T-helper 22 cell (primary cell): ENCODE measurements at regions not wholly inside any gene's neighbourhood (a gene's known extent, or its start where the extent isn't known, plus 50 kb on each side); places are given as distances from the start of the nearest gene placed in this dataset.
"Not testable (repeated sequence)": the region's sequence is repeated elsewhere in the genome, so short reads cannot be mapped to it uniquely, and the experiment has no call there.

Experiments used
- DNase-seq: peaks from one replicate; pipeline ENCODE4 v3.0.0-alpha.2; 2020; ENCODE audit warnings: low read depth

- no peak for DNase-seq
Measured at GRCh38 chr9:21695443-21695842, 107.0 kb upstream of the MTAP start.

- DNase-seq, result no peak
Measured at GRCh38 chr9:21695874-21696341, 106.5 kb upstream of the MTAP start.

- no peak for DNase-seq
Measured at GRCh38 chr9:21696411-21696871, 106.0 kb upstream of the MTAP start.

- DNase-seq, result no peak
Measured at GRCh38 chr9:21708260-21708711, 94.2 kb upstream of the MTAP start.

GRCh38 chr9:21708856-21709255, 93.6 kb upstream of the MTAP start:
- DNase-seq, result no peak

- no peak for DNase-seq
Measured at GRCh38 chr9:21709464-21710058, 92.9 kb upstream of the MTAP start.

- DNase-seq, result no peak
Measured at GRCh38 chr9:21710548-21711191, 91.8 kb upstream of the MTAP start.

- no peak for DNase-seq
Measured at GRCh38 chr9:21711504-21711903, 90.9 kb upstream of the MTAP start.

- DNase-seq, result no peak
Measured at GRCh38 chr9:21715408-21715807, 87.0 kb upstream of the MTAP start.

GRCh38 chr9:21720758-21721157, 81.7 kb upstream of the MTAP start:
- no peak for DNase-seq

- DNase-seq, result not testable (repeated sequence)
Measured at GRCh38 chr9:21727411-21727810, 75.0 kb upstream of the MTAP start.

- DNase-seq, result no peak
Measured at GRCh38 chr9:21728781-21729180, 73.7 kb upstream of the MTAP start.

- DNase-seq, result no peak
Measured at GRCh38 chr9:21729648-21730047, 72.8 kb upstream of the MTAP start.

- DNase-seq, result no peak
Measured at GRCh38 chr9:21730899-21731298, 71.5 kb upstream of the MTAP start.

GRCh38 chr9:21741151-21741550, 61.3 kb upstream of the MTAP start:
- DNase-seq, result no peak

- DNase-seq, result no peak
Measured at GRCh38 chr9:21744320-21744719, 58.1 kb upstream of the MTAP start.

- DNase-seq, result no peak
Measured at GRCh38 chr9:21744841-21745240, 57.6 kb upstream of the MTAP start.

GRCh38 chr9:21746550-21746949, 55.9 kb upstream of the MTAP start:
- no peak for DNase-seq

- DNase-seq, result no peak
Measured at GRCh38 chr9:21747175-21747574, 55.3 kb upstream of the MTAP start.

GRCh38 chr9:21750021-21750735, 52.3 kb upstream of the MTAP start:
- DNase-seq, result no peak

GRCh38 chr9:21751998-21752397, 50.4 kb upstream of the MTAP start:
- DNase-seq, result no peak
